GM18508 (cell line): ENCODE measurements at regions not wholly inside any gene's neighbourhood (a gene's known extent, or its start where the extent isn't known, plus 50 kb on each side); places are given as distances from the start of the nearest gene placed in this dataset.

Source experiments
- ATAC-seq: cut with Tn5 transposase; IDR thresholded peaks from one replicate; pipeline ENCODE4 v1.9.1; 2021; ENCODE audit warnings: moderate number of reproducible peaks; ENCODE audit not compliant: insufficient read depth, unreplicated experiment

GRCh38 chr20:12598894-12599293 lies 409.9 kb upstream of the SPTLC3 start:
- ATAC-seq = no peak

DNA sequence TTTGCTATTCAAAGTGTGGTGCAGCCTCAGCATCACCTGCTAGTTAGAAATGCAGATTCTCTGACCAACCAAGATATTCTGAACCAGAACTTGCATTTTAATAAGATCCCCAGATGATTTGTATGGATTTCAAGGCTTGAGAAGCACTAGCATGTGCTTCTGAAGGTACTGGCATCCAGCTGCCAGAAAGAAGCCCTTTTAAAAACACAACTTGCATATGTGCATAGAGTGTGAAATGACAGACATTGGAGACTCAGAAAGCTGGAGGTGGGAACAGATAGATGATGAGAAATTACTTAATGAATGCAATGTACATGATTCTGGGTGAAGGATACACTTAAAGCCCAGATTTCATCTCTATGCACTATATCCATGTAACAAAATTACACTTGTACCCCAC lies 409.3 kb upstream of the SPTLC3 start:
- ATAC-seq = no peak

DNA sequence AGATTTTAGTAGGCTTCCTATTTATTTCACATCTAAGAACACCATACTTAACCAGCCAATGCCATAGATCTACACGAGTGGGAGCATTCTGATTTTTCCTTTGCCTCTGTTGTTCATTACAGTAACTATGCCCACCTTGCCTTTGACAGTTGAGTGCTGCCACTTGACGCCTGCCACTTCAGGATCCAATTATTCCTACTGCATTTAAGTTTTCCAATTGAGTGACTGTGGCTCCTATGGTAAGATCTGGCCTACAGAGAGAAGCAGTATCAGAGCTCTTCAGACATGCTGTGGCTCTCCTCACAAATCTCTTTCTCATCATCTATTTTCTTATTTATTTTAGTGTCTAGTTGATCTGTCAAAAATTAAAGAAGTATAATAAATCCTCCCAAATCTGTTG lies 403.0 kb upstream of the SPTLC3 start:
- no peak for ATAC-seq

GRCh38 chr20:12610871-12611270 lies 397.9 kb upstream of the SPTLC3 start:
- ATAC-seq = no peak

- no peak for ATAC-seq
These were observed 394.0 kb upstream of the SPTLC3 start for GRCh38 chr20:12614764-12615163.

GRCh38 chr20:12617076-12617475 lies 391.7 kb upstream of the SPTLC3 start:
- no peak for ATAC-seq

DNA sequence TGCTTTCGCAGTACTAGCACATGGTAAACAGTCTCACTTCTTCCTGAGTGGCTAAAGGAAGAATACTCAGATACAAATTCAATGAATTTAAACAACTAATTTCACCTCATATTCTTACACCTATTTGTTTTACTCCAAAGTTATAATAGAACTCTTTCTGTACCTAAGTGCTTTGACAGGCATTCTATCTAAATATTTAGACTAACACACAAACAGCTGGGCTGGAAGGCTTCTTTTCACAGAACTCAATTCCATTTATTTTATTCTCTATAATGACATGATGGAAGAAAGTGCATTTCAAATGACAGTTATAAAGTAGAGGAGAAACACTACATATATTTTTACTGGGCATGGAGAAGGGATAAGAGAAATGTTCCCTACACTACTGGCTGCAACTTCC lies 384.9 kb upstream of the SPTLC3 start:
- ATAC-seq = no peak

GRCh38 chr20:12627485-12627884 lies 381.3 kb upstream of the SPTLC3 start:
- no peak for ATAC-seq

DNA sequence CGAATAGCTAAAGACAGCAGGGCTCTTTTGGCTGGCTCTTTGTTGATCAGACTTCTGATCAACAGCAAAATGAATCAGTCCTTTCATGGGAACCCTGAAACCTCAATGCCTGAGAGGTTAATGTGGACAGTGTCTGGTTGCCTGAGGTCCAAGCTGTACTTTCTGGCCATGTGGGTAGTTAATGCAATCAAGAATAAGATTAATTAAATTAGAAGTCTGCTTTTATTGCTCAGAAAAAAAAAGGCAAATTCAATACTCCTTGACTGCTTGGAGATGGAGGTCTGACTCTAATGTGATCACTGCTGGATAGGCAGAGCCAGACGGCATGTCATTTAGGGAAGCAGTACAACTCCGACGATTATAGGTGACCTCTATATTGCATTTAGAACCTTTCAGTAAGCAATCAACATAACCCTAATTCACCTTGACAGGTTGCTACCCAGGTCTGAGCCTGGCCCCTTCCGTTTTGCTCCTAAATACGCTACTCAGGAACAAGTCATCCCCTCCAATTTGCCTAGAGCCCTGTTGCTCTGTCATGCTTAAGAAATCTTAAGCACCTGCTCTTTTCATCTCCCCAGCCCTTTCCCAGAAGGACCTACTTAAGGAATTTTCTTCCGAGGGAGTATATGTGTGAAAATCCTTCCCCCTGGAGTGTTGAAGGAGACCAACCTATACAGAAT lies 370.0 kb upstream of the SPTLC3 start:
- no peak for ATAC-seq

- no peak for ATAC-seq
These were observed 368.5 kb upstream of the SPTLC3 start for GRCh38 chr20:12640251-12640650.

GRCh38 chr20:12641619-12642018 lies 367.2 kb upstream of the SPTLC3 start:
- no peak for ATAC-seq

DNA sequence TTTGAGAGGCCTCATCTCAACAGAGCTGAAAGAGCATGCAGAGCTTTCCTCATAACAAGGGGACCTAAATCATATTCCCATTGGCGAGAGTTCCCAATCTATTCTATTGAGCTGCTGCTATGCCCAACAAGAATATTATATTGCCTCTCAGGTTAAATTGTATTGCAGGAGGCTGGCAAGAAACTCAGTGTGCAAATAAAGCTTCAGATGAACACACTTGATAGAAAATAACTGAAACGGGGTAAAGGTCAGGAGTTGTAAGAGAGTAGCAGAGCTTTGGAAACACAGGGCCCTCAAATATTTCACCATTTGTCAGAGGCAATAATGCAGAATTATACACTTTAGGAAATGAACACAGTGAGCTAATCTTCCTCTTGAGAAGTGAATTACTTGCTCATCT lies 364.3 kb upstream of the SPTLC3 start:
- no peak for ATAC-seq

GRCh38 chr20:12649234-12649633 lies 359.5 kb upstream of the SPTLC3 start:
- no peak for ATAC-seq

DNA sequence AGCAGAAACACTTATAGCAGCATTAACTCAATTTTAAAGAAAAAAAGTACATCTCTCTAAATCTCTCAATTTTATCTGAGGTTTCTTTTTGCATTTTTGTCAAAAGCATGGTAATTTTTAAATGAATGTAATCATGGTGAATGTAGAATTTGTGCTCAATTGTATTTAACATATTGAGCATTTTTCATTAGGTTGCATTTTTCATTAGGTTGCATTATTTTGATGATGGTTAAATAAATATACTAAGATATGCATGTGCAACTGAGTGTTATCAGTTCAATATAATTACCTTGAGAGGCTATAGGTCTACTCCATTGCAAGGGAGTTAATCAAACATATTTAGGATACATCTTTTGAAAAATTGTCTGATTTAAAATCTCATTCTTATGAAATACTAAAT lies 355.1 kb upstream of the SPTLC3 start:
- no peak for ATAC-seq

DNA sequence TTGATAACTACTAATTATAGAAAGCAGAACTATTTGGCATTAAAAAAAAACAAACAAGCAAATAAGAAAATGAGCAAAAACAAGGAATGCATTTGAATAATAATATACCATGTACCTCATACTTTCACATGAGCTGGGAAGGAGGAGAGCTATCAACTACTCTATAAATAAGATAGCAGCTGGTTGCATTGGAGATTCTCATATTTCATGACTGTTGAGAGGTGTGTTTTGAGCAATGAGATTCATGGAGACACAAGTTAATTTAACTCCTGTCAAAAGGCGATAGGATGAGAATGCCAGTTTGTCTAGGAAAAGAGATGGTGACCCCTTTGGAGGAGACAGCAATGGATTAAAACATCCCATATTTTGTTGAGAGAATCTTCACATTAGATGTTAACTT lies 348.8 kb upstream of the SPTLC3 start:
- ATAC-seq = no peak

DNA sequence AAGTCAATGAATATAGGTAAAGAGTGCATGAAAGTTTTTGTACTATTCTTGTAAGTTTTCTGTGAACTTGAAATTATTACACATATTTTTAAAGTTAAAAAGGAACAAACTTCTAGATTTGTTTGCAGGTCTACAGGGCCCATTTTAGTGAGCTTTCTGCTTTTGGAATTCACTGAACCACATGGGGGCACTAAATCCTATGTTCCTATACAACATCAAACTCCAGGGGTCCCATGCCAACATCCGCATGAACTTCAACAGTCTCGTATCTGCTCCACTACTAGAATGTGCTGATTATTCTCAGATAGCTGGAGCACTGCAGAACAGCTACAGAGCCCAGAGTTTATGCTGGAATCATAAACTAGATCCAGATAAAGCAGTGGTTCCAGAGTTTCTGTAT lies 347.9 kb upstream of the SPTLC3 start:
- ATAC-seq = no peak

DNA sequence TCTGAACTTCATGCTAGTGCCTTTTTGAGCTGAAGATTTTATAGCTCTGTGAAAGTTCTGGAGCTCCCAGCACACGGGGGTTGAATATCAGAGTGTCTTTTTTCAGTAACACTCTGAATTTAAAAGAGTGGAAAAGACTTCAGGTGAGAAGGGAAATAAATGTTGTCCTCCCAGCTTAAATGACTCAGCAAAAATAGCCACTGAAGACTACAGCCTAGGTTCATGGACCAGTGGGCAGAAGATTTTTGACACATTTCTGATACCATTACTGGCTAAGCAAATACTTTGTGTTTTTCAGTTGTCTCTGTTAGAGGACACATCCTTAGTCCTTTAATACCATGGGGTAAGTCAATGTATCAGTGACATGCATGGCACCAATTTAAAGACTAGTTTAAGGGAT lies 338.5 kb upstream of the SPTLC3 start:
- ATAC-seq = no peak

DNA sequence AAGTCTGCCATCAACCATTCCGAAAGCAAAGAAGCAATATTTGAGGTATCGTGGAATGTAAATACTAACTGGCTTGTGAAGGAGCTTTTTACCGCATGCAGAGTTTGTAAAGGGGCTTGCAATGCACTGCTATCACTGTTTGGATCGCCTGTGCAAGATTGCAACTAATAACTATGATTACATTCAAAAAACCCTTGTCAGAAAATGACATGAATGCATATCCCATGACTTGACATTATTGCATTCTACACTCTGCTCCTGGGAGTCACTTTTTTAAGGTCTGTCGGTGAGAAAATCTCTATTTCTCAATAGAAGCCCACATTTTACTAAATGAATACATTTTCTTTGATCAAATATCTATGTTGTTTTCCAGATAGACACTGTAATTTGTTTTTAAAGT lies 335.4 kb upstream of the SPTLC3 start:
- ATAC-seq = no peak

- ATAC-seq = no peak
These were observed 330.8 kb upstream of the SPTLC3 start for GRCh38 chr20:12677925-12678324.

- ATAC-seq = no peak
These were observed 329.3 kb upstream of the SPTLC3 start for GRCh38 chr20:12679447-12679846.

- ATAC-seq = no peak
These were observed 326.2 kb upstream of the SPTLC3 start for GRCh38 chr20:12682613-12683012.

DNA sequence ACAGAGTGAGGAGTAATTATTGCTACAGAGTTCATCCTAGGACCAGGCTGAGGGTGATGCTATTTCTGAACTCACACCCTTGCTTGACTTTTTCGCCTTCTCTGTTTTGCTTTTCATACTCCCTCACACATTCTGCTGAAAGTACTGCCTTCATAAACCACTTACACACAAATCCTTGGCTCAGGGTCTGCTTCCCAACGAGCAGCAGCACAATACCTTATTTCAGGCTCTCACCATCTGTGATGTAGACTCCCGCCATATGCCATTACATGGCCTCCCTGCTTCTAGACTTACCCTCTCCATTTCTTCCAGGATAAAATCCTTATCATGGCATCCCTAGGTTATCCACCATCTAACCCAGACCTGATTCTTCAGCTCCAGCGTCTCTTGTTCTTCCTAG lies 321.3 kb upstream of the SPTLC3 start:
- ATAC-seq = no peak

GRCh38 chr20:12695937-12696336 lies 312.8 kb upstream of the SPTLC3 start:
- ATAC-seq = no peak
